ENCODE measurements at regions not wholly inside any gene's neighbourhood (a gene's known extent, or its start where the extent isn't known, plus 50 kb on each side); places are given as distances from the start of the nearest gene placed in this dataset.

GRCh38 chr6:120852293-120852849 is 481.9 kb downstream of the TBC1D32 start:
- H2BK120ac ChIP-seq (ENCODE audit: low read depth, low read length): no peak overlapping the region
- no CpG with 5 or more reads among the region's 1 CpG for WGBS (ENCODE audit: extremely low coverage, insufficient coverage, low lambda C conversion rate)
- DNase-seq: no peak

GRCh38 chr6:120826253-120826652 is 508.0 kb downstream of the TBC1D32 start:
- DNase-seq: peak; percentile 52
- H3K79me2 ChIP-seq (ENCODE audit: control insufficient read depth, insufficient read depth, low read length): no peaks in the 10 kb centered on the region
- WGBS (ENCODE audit: extremely low coverage, insufficient coverage, low lambda C conversion rate): no CpG with 5 or more reads among the region's 2 CpGs

More at GRCh38 chr6:120852293-120852849, 481.9 kb downstream of the TBC1D32 start:
- H3K4me1 ChIP-seq (ENCODE audit: control insufficient read depth, low read depth, low read length): no peaks in the 10 kb centered on the region
- no peak overlapping the region for H2AK5ac ChIP-seq (ENCODE audit: low read length)
- no peak overlapping the region for H3K23ac ChIP-seq (ENCODE audit: low read length)
- H3K4me3 ChIP-seq (ENCODE audit: low read length): no peak overlapping the region
- H3K4me2 ChIP-seq (ENCODE audit: low read length): no peak overlapping the region
- H3K27me3 ChIP-seq (ENCODE audit: insufficient read depth, low read length, poor library complexity): no peaks in the 10 kb centered on the region
- H4K5ac ChIP-seq (ENCODE audit: low read length): no peak overlapping the region
- H3K56ac ChIP-seq (ENCODE audit: low read length): no peak overlapping the region
- no peaks in the 10 kb centered on the region for H3K79me1 ChIP-seq (ENCODE audit: low read length)
- no peak overlapping the region for H3K9ac ChIP-seq (ENCODE audit: low read length)
- H2BK5ac ChIP-seq (ENCODE audit: low read length): no peak overlapping the region
- H4K8ac ChIP-seq (ENCODE audit: low read depth, low read length): no peak overlapping the region
- H3K18ac ChIP-seq (ENCODE audit: low read length): no peak overlapping the region
- no peak overlapping the region for H3K27ac ChIP-seq (ENCODE audit: low read depth, low read length)
- H3K36me3 ChIP-seq (ENCODE audit: control insufficient read depth, insufficient read depth, low read length): no peaks in the 10 kb centered on the region
- H2BK15ac ChIP-seq (replicated peaks; ENCODE audit: low read depth): no peak overlapping the region
- H3K4ac ChIP-seq (ENCODE audit: low read depth, low read length): no peak overlapping the region
- no peaks in the 10 kb centered on the region for H3K79me2 ChIP-seq (ENCODE audit: control insufficient read depth, insufficient read depth, low read length)

GRCh38 chr6:120816794-120817193 is 517.5 kb downstream of the TBC1D32 start:
- Histone ChIP-seq H3K27me3 (ENCODE audit: insufficient read depth, low read length, poor library complexity) (no peaks in the 10 kb centered on the region), H2AK5ac (ENCODE audit: low read length) (no peak overlapping the region), H2BK120ac (ENCODE audit: low read depth, low read length) (no peak overlapping the region), H3K4ac (ENCODE audit: low read depth, low read length) (no peak overlapping the region), H3K79me1 (ENCODE audit: low read length) (no peaks in the 10 kb centered on the region), H4K5ac (ENCODE audit: low read length) (no peak overlapping the region), H3K9ac (ENCODE audit: low read length) (no peak overlapping the region), H2BK5ac (ENCODE audit: low read length) (no peak overlapping the region), H3K27ac (ENCODE audit: low read depth, low read length) (no peak overlapping the region), H3K4me1 (ENCODE audit: control insufficient read depth, low read depth, low read length) (no peaks in the 10 kb centered on the region), H3K4me3 (ENCODE audit: low read length) (no peak overlapping the region), H3K56ac (ENCODE audit: low read length) (no peak overlapping the region), H3K79me2 (ENCODE audit: control insufficient read depth, insufficient read depth, low read length) (no peaks in the 10 kb centered on the region), H2BK15ac (replicated peaks; ENCODE audit: low read depth) (no peak overlapping the region), H3K18ac (ENCODE audit: low read length) (no peak overlapping the region), H3K4me2 (ENCODE audit: low read length) (no peak overlapping the region), H4K8ac (ENCODE audit: low read depth, low read length) (no peak overlapping the region), H3K36me3 (ENCODE audit: control insufficient read depth, insufficient read depth, low read length) (no peaks in the 10 kb centered on the region), H3K23ac (ENCODE audit: low read length) (no peak overlapping the region)
- no peak for DNase-seq

More at GRCh38 chr6:120826253-120826652, 508.0 kb downstream of the TBC1D32 start:
- H3K36me3 ChIP-seq (ENCODE audit: control insufficient read depth, insufficient read depth, low read length): no peaks in the 10 kb centered on the region
- H3K56ac ChIP-seq (ENCODE audit: low read length): no peak overlapping the region
- no peak overlapping the region for H3K23ac ChIP-seq (ENCODE audit: low read length)
- no peak overlapping the region for H2BK120ac ChIP-seq (ENCODE audit: low read depth, low read length)
- no peaks in the 10 kb centered on the region for H3K4me1 ChIP-seq (ENCODE audit: control insufficient read depth, low read depth, low read length)
- no peak overlapping the region for H4K5ac ChIP-seq (ENCODE audit: low read length)
- H2AK5ac ChIP-seq (ENCODE audit: low read length): no peak overlapping the region
- no peak overlapping the region for H4K8ac ChIP-seq (ENCODE audit: low read depth, low read length)
- H3K79me1 ChIP-seq (ENCODE audit: low read length): no peaks in the 10 kb centered on the region
- no peak overlapping the region for H3K18ac ChIP-seq (ENCODE audit: low read length)
- no peaks in the 10 kb centered on the region for H3K27me3 ChIP-seq (ENCODE audit: insufficient read depth, low read length, poor library complexity)
- no peak overlapping the region for H3K4me2 ChIP-seq (ENCODE audit: low read length)
- H3K4ac ChIP-seq (ENCODE audit: low read depth, low read length): no peak overlapping the region
- H3K9ac ChIP-seq (ENCODE audit: low read length): no peak overlapping the region
- H3K4me3 ChIP-seq (ENCODE audit: low read length): no peak overlapping the region
- no peak overlapping the region for H2BK5ac ChIP-seq (ENCODE audit: low read length)
- no peak overlapping the region for H3K27ac ChIP-seq (ENCODE audit: low read depth, low read length)
- H2BK15ac ChIP-seq (replicated peaks; ENCODE audit: low read depth): no peak overlapping the region

- no peak overlapping the region for H4K5ac ChIP-seq (ENCODE audit: low read length)
- H4K8ac ChIP-seq (ENCODE audit: low read depth, low read length): no peak overlapping the region
- H3K79me1 ChIP-seq (ENCODE audit: low read length): no peaks in the 10 kb centered on the region
- no peak overlapping the region for H3K23ac ChIP-seq (ENCODE audit: low read length)
- no peak overlapping the region for H2AK5ac ChIP-seq (ENCODE audit: low read length)
- no peak overlapping the region for H3K4ac ChIP-seq (ENCODE audit: low read depth, low read length)
- H3K79me2 ChIP-seq (ENCODE audit: control insufficient read depth, insufficient read depth, low read length): no peaks in the 10 kb centered on the region
- no peak overlapping the region for H2BK5ac ChIP-seq (ENCODE audit: low read length)
- H3K4me1 ChIP-seq (ENCODE audit: control insufficient read depth, low read depth, low read length): no peaks in the 10 kb centered on the region
- H2BK120ac ChIP-seq (ENCODE audit: low read depth, low read length): no peak overlapping the region
- peak; percentile 4 for DNase-seq
- no peaks in the 10 kb centered on the region for H3K27me3 ChIP-seq (ENCODE audit: insufficient read depth, low read length, poor library complexity)
- WGBS (ENCODE audit: extremely low coverage, insufficient coverage, low lambda C conversion rate): no CpG with 5 or more reads among the region's 3 CpGs
- H3K56ac ChIP-seq (ENCODE audit: low read length): no peak overlapping the region
- no peak overlapping the region for H2BK15ac ChIP-seq (replicated peaks; ENCODE audit: low read depth)
- no peak overlapping the region for H3K4me3 ChIP-seq (ENCODE audit: low read length)
- no peak overlapping the region for H3K4me2 ChIP-seq (ENCODE audit: low read length)
- H3K9ac ChIP-seq (ENCODE audit: low read length): no peak overlapping the region
- no peak overlapping the region for H3K18ac ChIP-seq (ENCODE audit: low read length)
- no peaks in the 10 kb centered on the region for H3K36me3 ChIP-seq (ENCODE audit: control insufficient read depth, insufficient read depth, low read length)
- no peak overlapping the region for H3K27ac ChIP-seq (ENCODE audit: low read depth, low read length)
Measured at GRCh38 chr6:120805276-120805675, 529.0 kb downstream of the TBC1D32 start.

- no peak overlapping the region for H2AK5ac ChIP-seq (ENCODE audit: low read length)
- no peak overlapping the region for H2BK5ac ChIP-seq (ENCODE audit: low read length)
- DNase-seq: no peak
- no peak overlapping the region for H3K18ac ChIP-seq (ENCODE audit: low read length)
- no peak overlapping the region for H3K4me2 ChIP-seq (ENCODE audit: low read length)
- no peak overlapping the region for H2BK15ac ChIP-seq (replicated peaks; ENCODE audit: low read depth)
- WGBS (ENCODE audit: extremely low coverage, insufficient coverage, low lambda C conversion rate): no CpG with 5 or more reads among the region's 2 CpGs
- no peak overlapping the region for H3K9ac ChIP-seq (ENCODE audit: low read length)
- no peaks in the 10 kb centered on the region for H3K4me1 ChIP-seq (ENCODE audit: control insufficient read depth, low read depth, low read length)
- H4K8ac ChIP-seq (ENCODE audit: low read depth, low read length): no peak overlapping the region
- no peak overlapping the region for H3K4me3 ChIP-seq (ENCODE audit: low read length)
- H3K56ac ChIP-seq (ENCODE audit: low read length): no peak overlapping the region
- no peaks in the 10 kb centered on the region for H3K27me3 ChIP-seq (ENCODE audit: insufficient read depth, low read length, poor library complexity)
- H3K4ac ChIP-seq (ENCODE audit: low read depth, low read length): no peak overlapping the region
- no peak overlapping the region for H3K27ac ChIP-seq (ENCODE audit: low read depth, low read length)
- H2BK120ac ChIP-seq (ENCODE audit: low read depth, low read length): no peak overlapping the region
- H3K79me1 ChIP-seq (ENCODE audit: low read length): no peaks in the 10 kb centered on the region
- no peaks in the 10 kb centered on the region for H3K36me3 ChIP-seq (ENCODE audit: control insufficient read depth, insufficient read depth, low read length)
- H4K5ac ChIP-seq (ENCODE audit: low read length): no peak overlapping the region
- H3K23ac ChIP-seq (ENCODE audit: low read length): no peak overlapping the region
- no peaks in the 10 kb centered on the region for H3K79me2 ChIP-seq (ENCODE audit: control insufficient read depth, insufficient read depth, low read length)
Measured at GRCh38 chr6:120804612-120805011, 529.7 kb downstream of the TBC1D32 start.

- Histone ChIP-seq H3K4ac (ENCODE audit: low read depth, low read length) (no peak overlapping the region), H3K36me3 (ENCODE audit: control insufficient read depth, insufficient read depth, low read length) (no peaks in the 10 kb centered on the region), H3K79me2 (ENCODE audit: control insufficient read depth, insufficient read depth, low read length) (no peaks in the 10 kb centered on the region), H4K8ac (ENCODE audit: low read depth, low read length) (no peak overlapping the region), H4K5ac (ENCODE audit: low read length) (no peak overlapping the region), H3K27ac (ENCODE audit: low read depth, low read length) (no peak overlapping the region), H3K4me3 (ENCODE audit: low read length) (no peak overlapping the region), H3K18ac (ENCODE audit: low read length) (no peak overlapping the region), H3K4me1 (ENCODE audit: control insufficient read depth, low read depth, low read length) (no peaks in the 10 kb centered on the region), H2BK120ac (ENCODE audit: low read depth, low read length) (no peak overlapping the region), H3K79me1 (ENCODE audit: low read length) (no peaks in the 10 kb centered on the region), H3K4me2 (ENCODE audit: low read length) (no peak overlapping the region), H3K27me3 (ENCODE audit: insufficient read depth, low read length, poor library complexity) (no peaks in the 10 kb centered on the region), H2AK5ac (ENCODE audit: low read length) (no peak overlapping the region), H2BK5ac (ENCODE audit: low read length) (no peak overlapping the region), H2BK15ac (replicated peaks; ENCODE audit: low read depth) (no peak overlapping the region), H3K9ac (ENCODE audit: low read length) (no peak overlapping the region), H3K56ac (ENCODE audit: low read length) (no peak overlapping the region), H3K23ac (ENCODE audit: low read length) (no peak overlapping the region)
- no CpG with 5 or more reads among the region's 10 CpGs for WGBS (ENCODE audit: extremely low coverage, insufficient coverage, low lambda C conversion rate)
- no peak for DNase-seq
Measured at GRCh38 chr6:120786682-120787081, 547.6 kb downstream of the TBC1D32 start.

Data from mesendoderm (in vitro differentiated cells).